Loucy (cell line): ENCODE measurements at regions not wholly inside any gene's neighbourhood (a gene's known extent, or its start where the extent isn't known, plus 50 kb on each side); places are given as distances from the start of the nearest gene placed in this dataset.
"Not testable (repeated sequence)": the region's sequence is repeated elsewhere in the genome, so short reads cannot be mapped to it uniquely, and the experiment has no call there.

ENCODE experiments used
- H2AFZ ChIP-seq: fragments of 200-600 bp; sonication (generic); 2 replicates; pipeline ENCODE4 v1.6.0; 2016; ENCODE audit warnings: antibody characterized with exemption, mild to moderate bottlenecking, low read length, moderate library complexity
- H3F3A ChIP-seq: fragments of 200-600 bp; 2 replicates; pipeline ENCODE4 v1.6.0; 2016; ENCODE audit warnings: antibody characterized with exemption, low read depth, mild to moderate bottlenecking
- H3K27me3 ChIP-seq: fragments of 200-600 bp; sonication (generic); 2 replicates; pipeline ENCODE4 v1.6.1; 2014; ENCODE audit warnings: low read length, mild to moderate bottlenecking; ENCODE audit not compliant: insufficient read depth, poor library complexity, severe bottlenecking
- H3K36me3 ChIP-seq: fragments of 200-600 bp; sonication (generic); 2 replicates; pipeline ENCODE4 v1.6.1; 2016; ENCODE audit warnings: low read length; ENCODE audit not compliant: insufficient read depth
- H3K4me1 ChIP-seq: fragments of 200-600 bp; sonication (generic); 2 replicates; pipeline ENCODE4 v1.5.1; 2014; ENCODE audit warnings: low read length, mild to moderate bottlenecking; ENCODE audit not compliant: insufficient read depth, poor library complexity, severe bottlenecking
- H3K4me2 ChIP-seq: fragments of 200-600 bp; sonication (generic); 2 replicates; pipeline ENCODE4 v1.6.0; 2014; ENCODE audit warnings: antibody characterized with exemption, low read length, low read depth, mild to moderate bottlenecking; ENCODE audit not compliant: poor library complexity, severe bottlenecking
- H3K4me3 ChIP-seq: fragments of 200-600 bp; sonication (generic); 2 replicates; pipeline ENCODE4 v1.5.1; 2014; ENCODE audit warnings: low read length, mild to moderate bottlenecking, mixed read lengths; ENCODE audit not compliant: poor library complexity, severe bottlenecking
- H3K79me2 ChIP-seq: fragments of 200-600 bp; sonication (generic); 2 replicates; pipeline ENCODE4 v1.6.1; 2014; ENCODE audit warnings: low read length; ENCODE audit not compliant: insufficient read depth
- H3K9ac ChIP-seq: fragments of 200-600 bp; sonication (generic); 2 replicates; pipeline ENCODE4 v1.6.0; 2014; ENCODE audit warnings: mild to moderate bottlenecking, low read depth, low read length, moderate library complexity; ENCODE audit not compliant: poor library complexity, severe bottlenecking
- H3K9me2 ChIP-seq: fragments of 200-600 bp; sonication (generic); replicated peaks from 2 replicates; pipeline ENCODE4 v1.6.1; 2016; ENCODE audit warnings: low read depth, low read length, mixed read lengths
- H3K9me3 ChIP-seq: fragments of 200-600 bp; sonication (generic); 2 replicates; pipeline ENCODE4 v1.6.1; 2014; ENCODE audit warnings: mild to moderate bottlenecking, antibody characterized with exemption, low read length, low read depth; ENCODE audit not compliant: insufficient read depth
- H4K20me1 ChIP-seq: fragments of 200-600 bp; sonication (generic); 2 replicates; pipeline ENCODE4 v1.6.0; 2014; ENCODE audit warnings: antibody characterized with exemption, low read length, mild to moderate bottlenecking; ENCODE audit not compliant: insufficient read depth, poor library complexity, severe bottlenecking
- EZH2phosphoT487 ChIP-seq: fragments of 200-600 bp; IDR thresholded peaks from 2 replicates; pipeline ENCODE4 v1.6.1; 2018; ENCODE audit warnings: antibody characterized with exemption, mild to moderate bottlenecking, moderate library complexity, borderline replicate concordance
- TF ChIP-seq, protein P1 (sequence below): fragments of 200-600 bp; sonication (generic); conservative IDR thresholded peaks from 2 replicates; pipeline ENCODE4 v1.5.1; 2014; ENCODE audit warnings: mild to moderate bottlenecking, antibody characterized with exemption, low read length

DNA sequence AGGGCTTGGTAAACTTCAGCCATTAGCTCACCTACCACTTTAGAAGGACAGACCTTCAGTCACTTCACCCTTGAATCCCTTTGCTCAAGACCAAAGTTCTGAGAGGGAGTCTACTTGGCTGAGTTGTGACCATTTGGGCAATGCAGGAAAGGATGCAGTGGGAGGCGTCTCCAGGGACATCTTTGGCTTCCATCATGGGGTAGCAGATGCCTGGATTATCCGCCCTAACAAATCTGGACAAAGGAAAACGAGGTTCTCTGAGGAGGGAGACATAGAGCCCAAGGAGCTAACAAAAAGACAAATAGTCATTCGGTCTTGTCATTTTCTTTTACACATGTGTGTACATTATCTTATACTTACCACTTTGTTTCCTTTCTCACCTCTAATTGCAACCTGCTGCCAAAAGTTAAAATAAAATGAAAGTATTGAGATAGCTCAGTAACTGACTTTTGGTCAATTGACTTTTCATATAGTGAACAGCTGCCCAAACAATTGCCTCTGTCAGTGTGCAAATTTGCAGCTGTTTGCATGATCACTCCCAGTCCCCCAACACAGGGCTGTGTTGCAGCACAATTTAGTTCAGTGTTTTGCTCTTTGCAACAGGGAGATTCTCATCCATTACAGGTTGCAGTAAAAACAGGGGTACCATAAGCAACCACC, 108.9 kb upstream of the EEF2KMT start:
- no peaks in the 10 kb centered on the region for H3K36me3 ChIP-seq
- no peaks in the 10 kb centered on the region for H3K9me2 ChIP-seq
- H2AFZ ChIP-seq: no peak overlapping the region
- H3K4me2 ChIP-seq: no peak overlapping the region
- no peaks in the 10 kb centered on the region for H3K79me2 ChIP-seq
- no peaks in the 10 kb centered on the region for H3K9me3 ChIP-seq
- H3K9ac ChIP-seq: no peak overlapping the region
- no peaks in the 10 kb centered on the region for H3F3A ChIP-seq
- no peak overlapping the region for H3K4me3 ChIP-seq
- no peak for TF ChIP-seq EZH2phosphoT487
- TF ChIP-seq, protein P1, sequence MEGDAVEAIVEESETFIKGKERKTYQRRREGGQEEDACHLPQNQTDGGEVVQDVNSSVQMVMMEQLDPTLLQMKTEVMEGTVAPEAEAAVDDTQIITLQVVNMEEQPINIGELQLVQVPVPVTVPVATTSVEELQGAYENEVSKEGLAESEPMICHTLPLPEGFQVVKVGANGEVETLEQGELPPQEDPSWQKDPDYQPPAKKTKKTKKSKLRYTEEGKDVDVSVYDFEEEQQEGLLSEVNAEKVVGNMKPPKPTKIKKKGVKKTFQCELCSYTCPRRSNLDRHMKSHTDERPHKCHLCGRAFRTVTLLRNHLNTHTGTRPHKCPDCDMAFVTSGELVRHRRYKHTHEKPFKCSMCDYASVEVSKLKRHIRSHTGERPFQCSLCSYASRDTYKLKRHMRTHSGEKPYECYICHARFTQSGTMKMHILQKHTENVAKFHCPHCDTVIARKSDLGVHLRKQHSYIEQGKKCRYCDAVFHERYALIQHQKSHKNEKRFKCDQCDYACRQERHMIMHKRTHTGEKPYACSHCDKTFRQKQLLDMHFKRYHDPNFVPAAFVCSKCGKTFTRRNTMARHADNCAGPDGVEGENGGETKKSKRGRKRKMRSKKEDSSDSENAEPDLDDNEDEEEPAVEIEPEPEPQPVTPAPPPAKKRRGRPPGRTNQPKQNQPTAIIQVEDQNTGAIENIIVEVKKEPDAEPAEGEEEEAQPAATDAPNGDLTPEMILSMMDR: no peak
- no peaks in the 10 kb centered on the region for H3K4me1 ChIP-seq
- no peaks in the 10 kb centered on the region for H4K20me1 ChIP-seq
- H3K27me3 ChIP-seq: no peaks in the 10 kb centered on the region

GRCh38 chr16:5205361-5206040, 107.9 kb upstream of the EEF2KMT start:
- no peaks in the 10 kb centered on the region for H3K9me3 ChIP-seq
- no peaks in the 10 kb centered on the region for H3K27me3 ChIP-seq
- H4K20me1 ChIP-seq: no peaks in the 10 kb centered on the region
- H3K79me2 ChIP-seq: no peaks in the 10 kb centered on the region
- H3K4me1 ChIP-seq: no peaks in the 10 kb centered on the region
- H3K4me3 ChIP-seq: no peak overlapping the region
- H3F3A ChIP-seq: no peaks in the 10 kb centered on the region
- H3K9me2 ChIP-seq: no peaks in the 10 kb centered on the region
- H3K9ac ChIP-seq: no peak overlapping the region
- H3K36me3 ChIP-seq: no peaks in the 10 kb centered on the region
- no peak overlapping the region for H3K4me2 ChIP-seq
- H2AFZ ChIP-seq: no peak overlapping the region
- no peak for TF ChIP-seq EZH2phosphoT487
- TF ChIP-seq, protein P1: no peak

DNA sequence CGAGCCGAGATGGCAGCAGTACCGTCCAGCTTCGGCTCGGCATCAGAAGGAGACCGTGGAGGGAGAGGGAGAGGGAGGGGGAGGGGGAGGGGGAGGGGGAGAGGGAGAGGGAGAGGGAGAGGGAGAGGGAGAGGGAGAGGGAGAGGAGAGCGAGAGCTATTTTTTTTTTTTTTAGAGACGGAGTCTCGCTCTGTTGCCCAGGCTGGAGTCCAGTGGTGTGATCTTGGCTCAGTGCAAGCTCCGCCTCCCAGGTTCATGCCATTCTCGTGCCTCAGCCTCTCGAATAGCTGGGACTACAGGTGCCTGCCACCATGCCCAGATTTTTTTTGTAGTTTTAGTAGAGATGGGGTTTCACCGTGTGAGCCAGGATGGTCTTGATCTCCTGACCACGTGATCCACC, 106.1 kb upstream of the EEF2KMT start:
- not testable (repeated sequence) for H3K9me3 ChIP-seq, H3K27me3 ChIP-seq, H4K20me1 ChIP-seq, H3K4me3 ChIP-seq, H3K9me2 ChIP-seq, H3K79me2 ChIP-seq, H3K4me2 ChIP-seq, H3K9ac ChIP-seq, H3K4me1 ChIP-seq, H2AFZ ChIP-seq, H3F3A ChIP-seq, H3K36me3 ChIP-seq

- Histone ChIP-seq H3F3A (no peaks in the 10 kb centered on the region), H3K9me2 (no peaks in the 10 kb centered on the region), H4K20me1 (no peaks in the 10 kb centered on the region), H3K4me1 (no peaks in the 10 kb centered on the region), H3K27me3 (no peaks in the 10 kb centered on the region), H3K36me3 (no peaks in the 10 kb centered on the region), H3K9me3 (no peaks in the 10 kb centered on the region), H3K9ac (no peak overlapping the region), H2AFZ (no peak overlapping the region), H3K79me2 (no peaks in the 10 kb centered on the region), H3K4me2 (no peak overlapping the region), H3K4me3 (no peak overlapping the region)
- TF ChIP-seq, protein P1: no peak
- no peak for TF ChIP-seq EZH2phosphoT487
These were observed 102.5 kb upstream of the EEF2KMT start for GRCh38 chr16:5200123-5200522.
